ENCODE measurements at regions not wholly inside any gene's neighbourhood (a gene's known extent, or its start where the extent isn't known, plus 50 kb on each side); places are given as distances from the start of the nearest gene placed in this dataset.
"Not testable (repeated sequence)": the region's sequence is repeated elsewhere in the genome, so short reads cannot be mapped to it uniquely, and the experiment has no call there.

- FAIRE-seq (no peak), DNase-seq (ENCODE audit: low spot score) (no peak)
These were observed 918.1 kb upstream of the POT1 start for GRCh38 chr7:125847692-125848091.

GRCh38 chr7:125847055-125847454 is 917.4 kb upstream of the POT1 start:
- FAIRE-seq = no peak
- DNase-seq (ENCODE audit: low spot score) = no peak

- DNase-seq (ENCODE audit: low spot score) (no peak), FAIRE-seq (no peak)
These were observed 916.1 kb upstream of the POT1 start for GRCh38 chr7:125845686-125846085.

GRCh38 chr7:125834421-125834820 is 904.8 kb upstream of the POT1 start:
- FAIRE-seq (no peak), DNase-seq (ENCODE audit: low spot score) (no peak)

GRCh38 chr7:125833839-125834238 is 904.2 kb upstream of the POT1 start:
- no peak for FAIRE-seq
- DNase-seq (ENCODE audit: low spot score) = no peak

GRCh38 chr7:125830743-125831142 is 901.1 kb upstream of the POT1 start:
- FAIRE-seq = no peak

GRCh38 chr7:125828153-125828700 is 898.6 kb upstream of the POT1 start:
- FAIRE-seq (no peak), DNase-seq (ENCODE audit: low spot score) (no peak)

More at GRCh38 chr7:125830743-125831142, 901.1 kb upstream of the POT1 start:
- no peak for DNase-seq (ENCODE audit: low spot score)

- FAIRE-seq (no peak), DNase-seq (ENCODE audit: low spot score) (no peak)
These were observed 893.9 kb upstream of the POT1 start for GRCh38 chr7:125823538-125823937.

- DNase-seq (ENCODE audit: low spot score) (no peak), FAIRE-seq (no peak)
These were observed 890.9 kb upstream of the POT1 start for GRCh38 chr7:125820495-125820894.

- DNase-seq (ENCODE audit: low spot score) (no peak), FAIRE-seq (no peak)
These were observed 884.5 kb upstream of the POT1 start for GRCh38 chr7:125814100-125814499.

- not testable (repeated sequence) for FAIRE-seq
These were observed 876.9 kb upstream of the POT1 start for GRCh38 chr7:125806491-125806890.

GRCh38 chr7:125804273-125804672 is 874.6 kb upstream of the POT1 start:
- no peak for DNase-seq (ENCODE audit: low spot score)
- no peak for FAIRE-seq

More at GRCh38 chr7:125806491-125806890, 876.9 kb upstream of the POT1 start:
- not testable (repeated sequence) for DNase-seq (ENCODE audit: low spot score)

- no peak for FAIRE-seq
- DNase-seq (ENCODE audit: low spot score) = no peak
These were observed 850.5 kb upstream of the POT1 start for GRCh38 chr7:125780153-125780552.

GRCh38 chr7:125775317-125775716 is 845.7 kb upstream of the POT1 start:
- DNase-seq (ENCODE audit: low spot score) = no peak
- no peak for FAIRE-seq

GRCh38 chr7:125773113-125773785 is 843.6 kb upstream of the POT1 start:
- DNase-seq (ENCODE audit: low spot score) (no peak), FAIRE-seq (no peak)

- FAIRE-seq (no peak), DNase-seq (ENCODE audit: low spot score) (no peak)
These were observed 818.3 kb upstream of the POT1 start for GRCh38 chr7:125747966-125748365.

GRCh38 chr7:125746510-125746909 is 816.9 kb upstream of the POT1 start:
- FAIRE-seq = no peak
- no peak for DNase-seq (ENCODE audit: low spot score)

- no peak for DNase-seq (ENCODE audit: low spot score)
- FAIRE-seq = no peak
These were observed 797.6 kb upstream of the POT1 start for GRCh38 chr7:125727215-125727614.

GRCh38 chr7:125695626-125696025 is 766.0 kb upstream of the POT1 start:
- no peak for DNase-seq (ENCODE audit: low spot score)
- no peak for FAIRE-seq

GRCh38 chr7:125683156-125683555 is 753.5 kb upstream of the POT1 start:
- no peak for FAIRE-seq
- DNase-seq (ENCODE audit: low spot score) = no peak

- FAIRE-seq = no peak
- no peak for DNase-seq (ENCODE audit: low spot score)
These were observed 751.9 kb upstream of the POT1 start for GRCh38 chr7:125681508-125681907.

GRCh38 chr7:125678771-125679170 is 749.1 kb upstream of the POT1 start:
- FAIRE-seq = no peak
- no peak for DNase-seq (ENCODE audit: low spot score)

- FAIRE-seq (no peak), DNase-seq (ENCODE audit: low spot score) (no peak)
These were observed 746.0 kb upstream of the POT1 start for GRCh38 chr7:125675640-125676039.

All from urothelium cell line (cell line).